Stimulated activated CD4-positive, alpha-beta T cell treated with anti-CD3 and anti-CD28 coated beads, Interleukin-15, amount 100 ng/mL, for 48 hours (primary cell): ENCODE measurements at regions not wholly inside any gene's neighbourhood (a gene's known extent, or its start where the extent isn't known, plus 50 kb on each side); places are given as distances from the start of the nearest gene placed in this dataset.

Source experiments
- DNase-seq, 2 donors: peaks; one replicate each; pipeline ENCODE4 v3.0.0-alpha.2; 2020; ENCODE audit warnings: low read depth in 2 of 2

- DNase-seq, result no peak
Observed at GRCh38 chr4:20592663-20593062, 107.6 kb upstream of the PACRGL start.

GRCh38 chr4:20598626-20599025 lies 101.6 kb upstream of the PACRGL start:
- no peak for DNase-seq

GRCh38 chr4:20603671-20604313 lies 96.5 kb upstream of the PACRGL start:
- DNase-seq, result no peak

- DNase-seq, result no peak
Observed at GRCh38 chr4:20612313-20612712, 87.9 kb upstream of the PACRGL start.

- no peak for DNase-seq
Observed at GRCh38 chr4:20614816-20615215, 85.4 kb upstream of the PACRGL start.

- DNase-seq, result no peak
Observed at GRCh38 chr4:20615486-20616260, 84.6 kb upstream of the PACRGL start.

- DNase-seq, result no peak
Observed at GRCh38 chr4:20616313-20616712, 83.9 kb upstream of the PACRGL start.

GRCh38 chr4:20616848-20617247 lies 83.4 kb upstream of the PACRGL start:
- no peak for DNase-seq

- no peak for DNase-seq
Observed at GRCh38 chr4:20617678-20618396, 82.4 kb upstream of the PACRGL start.

GRCh38 chr4:20618731-20619130 lies 81.5 kb upstream of the PACRGL start:
- DNase-seq, result no peak

GRCh38 chr4:20621476-20621875 lies 78.8 kb upstream of the PACRGL start:
- DNase-seq, result no peak

- DNase-seq, result no peak
Observed at GRCh38 chr4:20622701-20623100, 77.6 kb upstream of the PACRGL start.

GRCh38 chr4:20623939-20624338 lies 76.3 kb upstream of the PACRGL start:
- no peak for DNase-seq

- DNase-seq, result no peak
Observed at GRCh38 chr4:20624793-20625374, 75.4 kb upstream of the PACRGL start.

- DNase-seq, result no peak
Observed at GRCh38 chr4:20625426-20625825, 74.8 kb upstream of the PACRGL start.

- DNase-seq, result no peak
Observed at GRCh38 chr4:20626326-20627005, 73.8 kb upstream of the PACRGL start.

GRCh38 chr4:20627866-20628265 lies 72.4 kb upstream of the PACRGL start:
- no peak for DNase-seq

- DNase-seq, result no peak
Observed at GRCh38 chr4:20629186-20630106, 70.8 kb upstream of the PACRGL start.

GRCh38 chr4:20638825-20639224 lies 61.4 kb upstream of the PACRGL start:
- no peak for DNase-seq

- DNase-seq, result no peak
Observed at GRCh38 chr4:20639346-20639745, 60.9 kb upstream of the PACRGL start.

GRCh38 chr4:20640989-20641388 lies 59.3 kb upstream of the PACRGL start:
- DNase-seq, result no peak
